ENCODE measurements at regions not wholly inside any gene's neighbourhood (a gene's known extent, or its start where the extent isn't known, plus 50 kb on each side); places are given as distances from the start of the nearest gene placed in this dataset.

DNA sequence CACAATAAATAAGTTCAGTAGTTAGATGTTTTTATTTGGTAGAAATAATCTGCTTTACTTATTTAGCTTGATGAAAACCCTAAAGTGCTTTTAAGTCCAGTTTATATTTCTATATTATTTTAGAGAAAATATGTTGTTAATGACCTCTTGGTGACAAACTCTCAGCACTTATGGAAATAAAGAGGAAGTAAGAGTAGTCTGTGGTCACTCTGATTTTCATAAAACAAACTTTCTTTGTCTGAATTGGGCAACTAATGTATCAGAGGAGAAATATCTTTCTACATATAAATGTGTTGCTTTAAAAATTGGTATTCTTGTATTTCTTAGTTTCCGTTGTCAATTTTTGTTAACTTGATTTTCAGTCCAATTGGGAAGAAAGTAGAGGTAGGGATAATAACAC lies 878.9 kb upstream of the SEL1L start:
- TF ChIP-seq, protein P1, sequence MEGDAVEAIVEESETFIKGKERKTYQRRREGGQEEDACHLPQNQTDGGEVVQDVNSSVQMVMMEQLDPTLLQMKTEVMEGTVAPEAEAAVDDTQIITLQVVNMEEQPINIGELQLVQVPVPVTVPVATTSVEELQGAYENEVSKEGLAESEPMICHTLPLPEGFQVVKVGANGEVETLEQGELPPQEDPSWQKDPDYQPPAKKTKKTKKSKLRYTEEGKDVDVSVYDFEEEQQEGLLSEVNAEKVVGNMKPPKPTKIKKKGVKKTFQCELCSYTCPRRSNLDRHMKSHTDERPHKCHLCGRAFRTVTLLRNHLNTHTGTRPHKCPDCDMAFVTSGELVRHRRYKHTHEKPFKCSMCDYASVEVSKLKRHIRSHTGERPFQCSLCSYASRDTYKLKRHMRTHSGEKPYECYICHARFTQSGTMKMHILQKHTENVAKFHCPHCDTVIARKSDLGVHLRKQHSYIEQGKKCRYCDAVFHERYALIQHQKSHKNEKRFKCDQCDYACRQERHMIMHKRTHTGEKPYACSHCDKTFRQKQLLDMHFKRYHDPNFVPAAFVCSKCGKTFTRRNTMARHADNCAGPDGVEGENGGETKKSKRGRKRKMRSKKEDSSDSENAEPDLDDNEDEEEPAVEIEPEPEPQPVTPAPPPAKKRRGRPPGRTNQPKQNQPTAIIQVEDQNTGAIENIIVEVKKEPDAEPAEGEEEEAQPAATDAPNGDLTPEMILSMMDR (IDR thresholded peaks at IDR 0.05) = no peak
- TF ChIP-seq POLR2AphosphoS5 (IDR thresholded peaks at IDR 0.05; ENCODE audit: low read depth, low read length) = no peak
- no peak for TF ChIP-seq TCF7L2 (IDR thresholded peaks at IDR 0.05; ENCODE audit: low read depth, low read length)
- no peak for TF ChIP-seq SIN3A (IDR thresholded peaks at IDR 0.05; ENCODE audit: borderline replicate concordance, insufficient read depth, low read depth, low read length)
